ENCODE measurements at regions not wholly inside any gene's neighbourhood (a gene's known extent, or its start where the extent isn't known, plus 50 kb on each side); places are given as distances from the start of the nearest gene placed in this dataset.

GRCh38 chr7:95691464-95691863 is 80.9 kb upstream of the DYNC1I1 start:
- no peak for TF ChIP-seq PATZ1 (CRISPR knock-in tag; IDR thresholded peaks at IDR 0.05; ENCODE audit: borderline replicate concordance)
- no peak for TF ChIP-seq ZNF8 (CRISPR knock-in tag; IDR thresholded peaks at IDR 0.05)
- no peak for TF ChIP-seq CSDC2 (CRISPR knock-in tag; IDR thresholded peaks at IDR 0.05)
- no peak for TF ChIP-seq SNAI2 (CRISPR knock-in tag; IDR thresholded peaks at IDR 0.05)
- TF ChIP-seq ARNTL (CRISPR knock-in tag; IDR thresholded peaks at IDR 0.05; ENCODE audit: borderline replicate concordance, low read depth) = no peak
- TF ChIP-seq TCF4 (CRISPR knock-in tag; IDR thresholded peaks at IDR 0.05; ENCODE audit: borderline replicate concordance) = no peak
- TF ChIP-seq ISL1 (CRISPR knock-in tag; IDR thresholded peaks at IDR 0.05) = no peak
- no peak for TF ChIP-seq ZFP3 (CRISPR knock-in tag; IDR thresholded peaks at IDR 0.05)
- no peak for TF ChIP-seq ZNF565 (CRISPR knock-in tag; conservative IDR thresholded peaks at IDR 0.05; ENCODE audit: low read depth)
- TF ChIP-seq TSHZ2 (CRISPR knock-in tag; IDR thresholded peaks at IDR 0.05) = no peak
- no peak for TF ChIP-seq GLIS3 (CRISPR knock-in tag; IDR thresholded peaks at IDR 0.05)
- TF ChIP-seq ZFP30 (CRISPR knock-in tag; IDR thresholded peaks at IDR 0.05) = no peak
- TF ChIP-seq RARB (CRISPR knock-in tag; IDR thresholded peaks at IDR 0.05) = no peak
